ENCODE measurements at regions not wholly inside any gene's neighbourhood (a gene's known extent, or its start where the extent isn't known, plus 50 kb on each side); places are given as distances from the start of the nearest gene placed in this dataset.

DNA sequence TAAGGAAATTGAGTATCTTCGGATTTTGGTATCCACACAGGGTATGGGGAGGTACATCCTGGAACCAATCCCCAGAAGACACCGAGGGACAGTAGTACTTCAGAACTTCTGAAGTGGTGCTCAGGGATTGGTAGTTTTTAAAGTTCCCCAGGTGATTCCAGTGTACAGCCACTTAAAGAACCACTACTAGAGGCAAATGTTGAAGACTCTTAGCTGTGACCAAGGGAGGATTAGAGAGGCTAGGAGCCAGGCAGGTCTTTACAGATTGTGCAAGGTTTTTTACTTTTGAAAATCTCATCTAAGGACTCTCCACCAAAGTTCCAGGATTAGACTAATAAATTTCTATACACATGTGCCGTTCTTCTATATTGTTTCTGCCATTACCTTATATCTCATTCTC lies 52.9 kb upstream of the GLS start:
- H3K9me3 ChIP-seq, result no peaks in the 10 kb centered on the region
- TF ChIP-seq, protein P1, sequence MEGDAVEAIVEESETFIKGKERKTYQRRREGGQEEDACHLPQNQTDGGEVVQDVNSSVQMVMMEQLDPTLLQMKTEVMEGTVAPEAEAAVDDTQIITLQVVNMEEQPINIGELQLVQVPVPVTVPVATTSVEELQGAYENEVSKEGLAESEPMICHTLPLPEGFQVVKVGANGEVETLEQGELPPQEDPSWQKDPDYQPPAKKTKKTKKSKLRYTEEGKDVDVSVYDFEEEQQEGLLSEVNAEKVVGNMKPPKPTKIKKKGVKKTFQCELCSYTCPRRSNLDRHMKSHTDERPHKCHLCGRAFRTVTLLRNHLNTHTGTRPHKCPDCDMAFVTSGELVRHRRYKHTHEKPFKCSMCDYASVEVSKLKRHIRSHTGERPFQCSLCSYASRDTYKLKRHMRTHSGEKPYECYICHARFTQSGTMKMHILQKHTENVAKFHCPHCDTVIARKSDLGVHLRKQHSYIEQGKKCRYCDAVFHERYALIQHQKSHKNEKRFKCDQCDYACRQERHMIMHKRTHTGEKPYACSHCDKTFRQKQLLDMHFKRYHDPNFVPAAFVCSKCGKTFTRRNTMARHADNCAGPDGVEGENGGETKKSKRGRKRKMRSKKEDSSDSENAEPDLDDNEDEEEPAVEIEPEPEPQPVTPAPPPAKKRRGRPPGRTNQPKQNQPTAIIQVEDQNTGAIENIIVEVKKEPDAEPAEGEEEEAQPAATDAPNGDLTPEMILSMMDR (IDR thresholded peaks at IDR 0.05), result no peak
- TF ChIP-seq POLR2A (IDR thresholded peaks at IDR 0.05), result no peak
- peaks cover 4 to 5% of the 10 kb centered on the region in 2 donors for H3K4me1 ChIP-seq
- H3K27ac ChIP-seq, result peak overlapping the region in 1 of 3 donors; percentile 52
- H3K27me3 ChIP-seq, result no peaks in the 10 kb centered on the region
- peak; percentile 27 to 34 for DNase-seq
- H3K4me3 ChIP-seq (replicated peaks in 1 of 3), result no peak overlapping the region
- WGBS, 2 donors, result 30 to 38% methylated on average over 3 of the region's 3 CpGs
- intact Hi-C loops (cut with DNase I), result no loop called here
- H3K36me3 ChIP-seq, result no peaks in the 10 kb centered on the region

- Histone ChIP-seq H3K9me3 (no peaks in the 10 kb centered on the region), H3K4me3 (replicated peaks in 1 of 3) (no peak overlapping the region), H3K36me3 (no peaks in the 10 kb centered on the region), H3K4me1 (peaks cover 4 to 9% of the 10 kb centered on the region in 2 donors), H3K27ac (no peak overlapping the region), H3K27me3 (no peaks in the 10 kb centered on the region)
- WGBS, 2 donors, result 92 to 95% methylated on average over 1 of the region's 1 CpG
- DNase-seq, result no peak
- TF ChIP-seq, protein P1 (IDR thresholded peaks at IDR 0.05), result no peak
- no peak for TF ChIP-seq POLR2A (IDR thresholded peaks at IDR 0.05)
- intact Hi-C loops (cut with DNase I), result no loop called here
Measured at GRCh38 chr2:190829642-190830041, 51.0 kb upstream of the GLS start.
